ENCODE measurements at regions not wholly inside any gene's neighbourhood (a gene's known extent, or its start where the extent isn't known, plus 50 kb on each side); places are given as distances from the start of the nearest gene placed in this dataset.
A peak's percentile ranks its signal among the peaks of the same experiment; 100 is the strongest.

DNA sequence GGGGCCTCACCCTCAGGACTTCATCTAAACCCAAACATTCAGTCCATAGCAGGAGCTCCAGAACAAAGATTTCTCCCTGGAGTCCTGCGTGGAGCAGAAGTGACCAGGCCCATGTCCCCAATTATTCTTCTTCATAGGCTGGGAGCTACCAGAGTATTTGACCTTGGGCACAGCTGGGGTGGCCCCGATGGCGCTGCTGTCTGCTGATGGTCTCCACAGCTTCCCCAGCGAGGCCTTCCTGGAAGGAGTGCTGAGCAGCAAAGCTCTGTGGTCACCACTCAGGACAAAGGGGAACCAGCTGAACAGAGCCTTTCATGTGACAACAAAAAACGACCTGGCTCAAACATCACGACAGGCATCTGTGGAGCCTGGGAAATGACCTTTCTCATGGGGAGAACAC lies 62.7 kb upstream of the ARGLU1 start:
- Histone ChIP-seq H3K27ac (ENCODE audit: low read depth, low read length) (peak overlapping the region; percentile 3), H3K9me3 (ENCODE audit: control insufficient read depth, low read length) (no peaks in the 10 kb centered on the region), H3K27me3 (ENCODE audit: control insufficient read depth, insufficient read depth, low read length, poor library complexity, severe bottlenecking) (peaks cover 41% of the 10 kb centered on the region), H3K4me1 (ENCODE audit: control insufficient read depth, insufficient read depth, low read length) (no peaks in the 10 kb centered on the region), H3K9ac (ENCODE audit: extremely low read depth, low read length, poor library complexity, severe bottlenecking) (no peak overlapping the region), H3K4me3 (ENCODE audit: low read length) (no peak overlapping the region), H3K36me3 (ENCODE audit: control insufficient read depth, insufficient read depth, low read length) (no peaks in the 10 kb centered on the region)
- no peaks in the 10 kb centered on the region for H3K36me3 Mint-ChIP-seq (ENCODE audit: low read depth)
- H3K27me3 Mint-ChIP-seq (ENCODE audit: insufficient read depth) = peaks cover 59% of the 10 kb centered on the region
- H3K9me3 Mint-ChIP-seq = no peaks in the 10 kb centered on the region
- no peak overlapping the region for H3K27ac Mint-ChIP-seq
- H3K4me3 Mint-ChIP-seq = no peak overlapping the region
- TF ChIP-seq, protein P1, sequence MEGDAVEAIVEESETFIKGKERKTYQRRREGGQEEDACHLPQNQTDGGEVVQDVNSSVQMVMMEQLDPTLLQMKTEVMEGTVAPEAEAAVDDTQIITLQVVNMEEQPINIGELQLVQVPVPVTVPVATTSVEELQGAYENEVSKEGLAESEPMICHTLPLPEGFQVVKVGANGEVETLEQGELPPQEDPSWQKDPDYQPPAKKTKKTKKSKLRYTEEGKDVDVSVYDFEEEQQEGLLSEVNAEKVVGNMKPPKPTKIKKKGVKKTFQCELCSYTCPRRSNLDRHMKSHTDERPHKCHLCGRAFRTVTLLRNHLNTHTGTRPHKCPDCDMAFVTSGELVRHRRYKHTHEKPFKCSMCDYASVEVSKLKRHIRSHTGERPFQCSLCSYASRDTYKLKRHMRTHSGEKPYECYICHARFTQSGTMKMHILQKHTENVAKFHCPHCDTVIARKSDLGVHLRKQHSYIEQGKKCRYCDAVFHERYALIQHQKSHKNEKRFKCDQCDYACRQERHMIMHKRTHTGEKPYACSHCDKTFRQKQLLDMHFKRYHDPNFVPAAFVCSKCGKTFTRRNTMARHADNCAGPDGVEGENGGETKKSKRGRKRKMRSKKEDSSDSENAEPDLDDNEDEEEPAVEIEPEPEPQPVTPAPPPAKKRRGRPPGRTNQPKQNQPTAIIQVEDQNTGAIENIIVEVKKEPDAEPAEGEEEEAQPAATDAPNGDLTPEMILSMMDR (conservative IDR thresholded peaks at IDR 0.05) = no peak
- no peak for DNase-seq
- H3K4me1 Mint-ChIP-seq = peaks cover 12% of the 10 kb centered on the region
- 74 to 90% methylated on average over 4 to 6 of the region's 6 CpGs for WGBS, 2 experiments (ENCODE audit: insufficient coverage in 1 of 2, insufficient read length in 1 of 2)

DNA sequence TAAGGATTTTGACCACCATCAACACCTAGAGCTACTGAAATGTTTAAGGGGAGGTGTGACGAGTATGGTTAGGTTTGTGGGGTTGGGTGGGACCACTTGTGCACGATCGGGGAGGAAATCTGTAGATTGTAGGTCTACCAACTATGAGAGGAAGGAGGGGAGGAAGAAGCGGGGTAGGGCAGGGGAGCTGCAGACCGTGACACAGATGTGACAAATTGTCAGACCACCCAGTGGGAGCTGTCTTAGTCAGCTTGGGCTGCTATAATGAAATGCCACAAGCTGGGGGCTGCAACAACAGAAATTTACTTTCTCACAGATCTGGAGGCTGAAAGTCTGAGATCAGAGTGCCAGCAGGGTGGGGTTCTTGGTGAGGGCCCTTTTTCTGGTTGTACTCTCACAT lies 62.2 kb upstream of the ARGLU1 start:
- no peaks in the 10 kb centered on the region for H3K9me3 Mint-ChIP-seq
- no peak for DNase-seq
- H3K4me1 ChIP-seq (ENCODE audit: control insufficient read depth, insufficient read depth, low read length) = no peaks in the 10 kb centered on the region
- H3K36me3 Mint-ChIP-seq (ENCODE audit: low read depth) = no peaks in the 10 kb centered on the region
- H3K4me3 Mint-ChIP-seq = no peak overlapping the region
- H3K36me3 ChIP-seq (ENCODE audit: control insufficient read depth, insufficient read depth, low read length) = no peaks in the 10 kb centered on the region
- H3K27me3 Mint-ChIP-seq (ENCODE audit: insufficient read depth) = peaks cover 62% of the 10 kb centered on the region
- 81 to 87% methylated on average over 4 to 5 of the region's 5 CpGs for WGBS, 2 experiments (ENCODE audit: insufficient coverage in 1 of 2, insufficient read length in 1 of 2)
- H3K27me3 ChIP-seq (ENCODE audit: control insufficient read depth, insufficient read depth, low read length, poor library complexity, severe bottlenecking) = peaks cover 41% of the 10 kb centered on the region
- TF ChIP-seq, protein P1 (conservative IDR thresholded peaks at IDR 0.05) = no peak
- H3K27ac ChIP-seq (ENCODE audit: low read depth, low read length) = no peak overlapping the region
- H3K4me3 ChIP-seq (ENCODE audit: low read length) = no peak overlapping the region
- H3K9me3 ChIP-seq (ENCODE audit: control insufficient read depth, low read length) = peaks cover under 1% of the 10 kb centered on the region
- H3K9ac ChIP-seq (ENCODE audit: extremely low read depth, low read length, poor library complexity, severe bottlenecking) = no peak overlapping the region
- H3K27ac Mint-ChIP-seq = no peak overlapping the region
- H3K4me1 Mint-ChIP-seq = peaks cover 17% of the 10 kb centered on the region

DNA sequence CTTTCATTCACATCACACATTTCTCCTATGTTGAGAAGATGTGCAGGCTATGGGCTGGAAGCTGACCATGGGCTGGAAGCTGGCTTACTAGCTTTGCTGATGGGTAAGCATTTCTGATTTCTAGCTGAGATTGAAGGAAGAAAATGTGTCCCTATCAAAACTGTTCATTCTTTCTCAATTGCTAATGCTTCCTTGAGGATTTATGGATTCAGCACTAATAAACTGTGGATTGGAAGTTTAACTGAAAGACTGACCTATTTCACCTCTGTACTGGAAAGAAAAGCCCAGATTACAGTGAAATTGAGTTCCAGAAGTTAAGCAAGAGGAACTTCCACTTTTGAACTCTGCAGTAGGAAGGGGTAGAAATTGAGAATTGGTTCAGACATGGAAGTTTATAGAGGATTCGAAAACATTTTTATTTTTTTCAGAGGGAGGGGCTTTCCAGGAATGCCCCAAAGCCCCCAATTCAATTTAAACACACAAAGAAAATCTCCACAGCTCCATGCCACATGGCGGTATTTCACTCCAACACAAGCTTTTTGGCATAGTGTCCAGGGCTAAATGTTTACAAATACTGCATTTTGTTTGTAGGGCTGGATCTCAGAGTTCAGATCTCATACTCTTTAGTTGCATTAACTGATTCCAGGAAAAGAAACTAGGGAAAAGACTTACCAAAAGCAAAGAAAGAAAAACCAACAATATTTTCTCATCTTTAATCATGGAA lies 61.2 kb upstream of the ARGLU1 start:
- peaks cover 73% of the 10 kb centered on the region for H3K27me3 Mint-ChIP-seq (ENCODE audit: insufficient read depth)
- H3K27ac ChIP-seq (ENCODE audit: low read depth, low read length) = no peak overlapping the region
- H3K27ac Mint-ChIP-seq = no peak overlapping the region
- TF ChIP-seq, protein P1 (conservative IDR thresholded peaks at IDR 0.05) = no peak
- H3K9me3 ChIP-seq (ENCODE audit: control insufficient read depth, low read length) = peaks cover 8% of the 10 kb centered on the region
- H3K9ac ChIP-seq (ENCODE audit: extremely low read depth, low read length, poor library complexity, severe bottlenecking) = no peak overlapping the region
- H3K36me3 Mint-ChIP-seq (ENCODE audit: low read depth) = no peaks in the 10 kb centered on the region
- 95% methylated on average over 1 of the region's 2 CpGs; no CpG with 5 or more reads in 1 of the 2 experiments for WGBS, 2 experiments (ENCODE audit: insufficient coverage in 1 of 2, insufficient read length in 1 of 2)
- no peaks in the 10 kb centered on the region for H3K4me1 ChIP-seq (ENCODE audit: control insufficient read depth, insufficient read depth, low read length)
- no peaks in the 10 kb centered on the region for H3K36me3 ChIP-seq (ENCODE audit: control insufficient read depth, insufficient read depth, low read length)
- H3K9me3 Mint-ChIP-seq = no peaks in the 10 kb centered on the region
- no peak for DNase-seq
- H3K27me3 ChIP-seq (ENCODE audit: control insufficient read depth, insufficient read depth, low read length, poor library complexity, severe bottlenecking) = peaks cover 51% of the 10 kb centered on the region
- H3K4me1 Mint-ChIP-seq = peaks cover 19% of the 10 kb centered on the region
- no peak overlapping the region for H3K4me3 Mint-ChIP-seq
- H3K4me3 ChIP-seq (ENCODE audit: low read length) = no peak overlapping the region
